ENCODE measurements at regions not wholly inside any gene's neighbourhood (a gene's known extent, or its start where the extent isn't known, plus 50 kb on each side); places are given as distances from the start of the nearest gene placed in this dataset.

DNA sequence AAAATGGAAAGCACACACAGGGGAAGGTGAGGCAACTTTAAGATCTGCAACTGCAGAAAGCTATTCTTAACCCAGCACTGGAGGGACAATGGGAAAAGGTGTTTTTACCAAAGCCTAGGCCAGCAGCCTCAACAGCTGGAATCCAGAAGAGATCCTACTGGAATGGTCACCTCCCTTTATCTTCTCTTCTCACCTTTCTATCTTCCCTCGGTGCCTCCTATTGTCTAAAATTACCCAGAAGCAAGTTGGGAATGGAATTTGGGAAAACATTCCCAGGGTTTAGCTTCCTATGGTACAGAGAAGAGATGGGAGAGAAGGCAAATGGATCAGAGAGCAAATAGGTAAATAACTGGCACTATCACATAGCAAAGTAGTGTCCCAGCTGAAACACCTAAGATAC, 73.1 kb downstream of the TIGD2 start:
- intact Hi-C loops (cut with DNase I): no loop called here
- Histone ChIP-seq H3K27ac (ENCODE audit: low read depth in 2 of 2, low read length in 2 of 2) (no peak overlapping the region), H3K9ac (ENCODE audit: low read length in 3 of 3) (no peak overlapping the region), H3K36me3 (ENCODE audit: control insufficient read depth in 2 of 3, insufficient read depth in 3 of 3, low read length in 3 of 3) (no peaks in the 10 kb centered on the region), H3K4me1 (ENCODE audit: control insufficient read depth in 2 of 3, insufficient read depth in 2 of 3, low read depth in 1 of 3, low read length in 3 of 3) (no peaks in the 10 kb centered on the region), H3K9me3 (ENCODE audit: control insufficient read depth in 2 of 3, insufficient read depth in 1 of 3, low read length in 3 of 3) (no peaks in the 10 kb centered on the region), H3K27me3 (ENCODE audit: control insufficient read depth, insufficient read depth, low read length) (no peaks in the 10 kb centered on the region), H3K4me3 (ENCODE audit: low read length in 3 of 3) (no peak overlapping the region)
- DNase-seq: no peak
- FAIRE-seq: no peak
- TF ChIP-seq CTCF (IDR thresholded peaks at IDR 0.05; ENCODE audit: borderline replicate concordance, extremely low read depth, insufficient read depth): no peak

Data from kidney (tissue), 13 donors.